Keratinocyte (primary cell): ENCODE measurements at regions not wholly inside any gene's neighbourhood (a gene's known extent, or its start where the extent isn't known, plus 50 kb on each side); places are given as distances from the start of the nearest gene placed in this dataset.

ENCODE experiments used
- CTCF ChIP-seq, 3 experiments: IDR thresholded peaks in 1 of 3; conservative IDR thresholded peaks in 1 of 3; optimal IDR thresholded peaks in 1 of 3; 2 replicates in 2 of 3; 3 replicates in 1 of 3; pipeline versions ENCODE3 to v1.5.1; 2011; ENCODE audit warnings: low read length in 3 of 3, mild to moderate bottlenecking in 3 of 3, moderate library complexity in 2 of 3, control low read depth in 1 of 3, inconsistent platforms in 1 of 3; ENCODE audit not compliant: insufficient read depth in 2 of 3; ENCODE audit errors: extremely low read depth in 1 of 3
- EZH2 ChIP-seq: IDR thresholded peaks from one replicate; pipeline ENCODE4 v1.6.1; 2012; ENCODE audit warnings: inconsistent platforms, mild to moderate bottlenecking, low read length, moderate library complexity

- no peak for TF ChIP-seq CTCF (optimal IDR thresholded peaks at IDR 0.05 in 1 of 3, IDR thresholded peaks at IDR 0.05 in 1 of 3, conservative IDR thresholded peaks at IDR 0.05 in 1 of 3; ENCODE audit: extremely low read depth in 1 of 3, insufficient read depth in 2 of 3, low read length in 3 of 3)
- no peak for TF ChIP-seq EZH2
Measured at GRCh38 chr1:103960045-103960444, 210.3 kb downstream of the AMY1C start.
